Brain microvascular endothelial cell (primary cell): ENCODE measurements at regions not wholly inside any gene's neighbourhood (a gene's known extent, or its start where the extent isn't known, plus 50 kb on each side); places are given as distances from the start of the nearest gene placed in this dataset.

Experiments
- DNase-seq: peaks from one replicate; pipeline ENCODE4 v3.0.0-alpha.2; 2020
- H3K27ac ChIP-seq: fragments of 250-450 bp; sonication (Bioruptor Pico); 2 replicates; pipeline ENCODE4 v1.5.1; 2020; ENCODE audit warnings: mild to moderate bottlenecking, moderate library complexity
- H3K27me3 ChIP-seq: fragments of 250-450 bp; sonication (Bioruptor Pico); replicated peaks from 2 replicates; pipeline ENCODE4 v1.5.1; 2020; ENCODE audit warnings: mild to moderate bottlenecking
- H3K36me3 ChIP-seq: fragments of 250-450 bp; sonication (Bioruptor Pico); replicated peaks from 2 replicates; pipeline ENCODE4 v1.5.1; 2020; ENCODE audit warnings: mild to moderate bottlenecking
- H3K4me3 ChIP-seq: 2 replicates; pipeline ENCODE4 v1.5.1; 2011; ENCODE audit warnings: low read depth, mild to moderate bottlenecking, control low read depth, low read length, moderate library complexity
- CTCF ChIP-seq: IDR thresholded peaks from 2 replicates; pipeline ENCODE4 v1.5.1; 2011; ENCODE audit warnings: low read depth, mild to moderate bottlenecking, moderate library complexity, low read length, control low read depth, inconsistent platforms; ENCODE audit errors: missing control alignments
- in situ Hi-C: cut with HindIII; loops from 2 replicates; pipeline ENCODE4 v1.10.0; 2017; ENCODE audit warnings: low sequenced_read_pairs, low pct_ligation_motif_present

DNA sequence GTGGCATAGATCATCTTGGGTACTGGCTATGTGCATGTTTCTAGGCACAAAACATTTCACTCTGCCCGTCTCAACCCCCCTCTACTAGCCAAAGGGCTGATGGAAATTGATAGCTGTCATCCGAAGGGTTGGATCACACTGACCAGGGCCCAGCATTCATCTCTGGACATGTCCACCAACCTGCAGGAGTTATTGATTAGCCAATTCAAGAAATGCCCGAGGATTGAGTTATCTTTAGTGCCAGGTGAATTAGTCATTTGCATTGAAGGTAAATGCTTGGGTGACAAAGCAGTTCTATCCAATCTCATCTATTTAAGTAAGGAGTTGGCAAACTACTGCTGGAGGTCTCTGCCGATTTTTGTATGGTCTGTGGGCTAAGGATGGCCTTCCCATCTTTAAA is 80.1 kb downstream of the CD164 start:
- TF ChIP-seq CTCF = no peak
- H3K27ac ChIP-seq = no peak overlapping the region
- no peak for DNase-seq
- in situ Hi-C loops = no loop called here
- no peaks in the 10 kb centered on the region for H3K36me3 ChIP-seq
- no peaks in the 10 kb centered on the region for H3K27me3 ChIP-seq
- H3K4me3 ChIP-seq = no peak overlapping the region

DNA sequence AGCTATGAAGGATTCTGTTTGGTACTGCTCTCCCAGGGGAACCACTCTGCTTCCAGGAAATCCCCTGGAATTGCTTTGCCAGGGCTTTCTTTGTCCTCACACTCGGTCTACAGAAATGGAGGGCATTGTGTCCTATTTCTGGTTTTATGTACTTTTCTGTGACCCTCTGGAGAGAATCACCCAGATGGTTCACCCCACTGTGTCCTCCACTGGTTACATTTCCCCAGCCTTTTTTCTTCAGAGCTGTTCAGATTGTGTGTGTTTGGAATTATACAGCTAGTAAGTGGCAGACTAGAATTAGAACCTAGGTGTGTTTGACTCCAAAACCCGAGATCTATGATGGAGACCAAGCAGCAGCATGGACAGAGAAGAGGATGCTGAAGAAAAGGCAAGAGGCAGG is 80.8 kb downstream of the CD164 start:
- Histone ChIP-seq H3K4me3 (no peak overlapping the region), H3K27ac (no peak overlapping the region), H3K36me3 (no peaks in the 10 kb centered on the region), H3K27me3 (no peaks in the 10 kb centered on the region)
- DNase-seq = no peak
- in situ Hi-C loops = no loop called here
- no peak for TF ChIP-seq CTCF

DNA sequence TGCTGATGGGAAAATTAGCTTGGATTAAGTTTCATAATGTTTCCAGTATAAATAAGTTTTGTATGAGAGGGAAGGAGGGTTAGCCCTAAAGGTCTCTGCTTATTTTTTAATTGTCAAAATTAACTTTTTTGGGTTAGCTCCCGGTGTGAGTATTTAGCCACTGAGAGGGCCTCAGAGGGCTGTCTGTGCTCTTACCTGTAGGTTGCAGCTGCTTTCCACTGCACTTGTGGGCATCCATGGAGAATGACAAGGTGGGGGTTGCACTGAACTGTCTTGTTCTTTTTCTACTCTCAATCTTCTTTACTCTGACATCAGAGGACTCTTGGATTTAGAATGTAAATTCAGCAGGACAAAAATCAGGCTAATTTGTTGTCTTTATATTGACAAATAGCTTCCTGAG is 81.4 kb downstream of the CD164 start:
- Histone ChIP-seq H3K4me3 (no peak overlapping the region), H3K36me3 (no peaks in the 10 kb centered on the region), H3K27ac (no peak overlapping the region), H3K27me3 (no peaks in the 10 kb centered on the region)
- TF ChIP-seq CTCF = no peak
- in situ Hi-C loops = no loop called here
- DNase-seq = no peak

GRCh38 chr6:109299776-109300564 is 82.3 kb downstream of the CD164 start:
- Histone ChIP-seq H3K27ac (no peak overlapping the region), H3K36me3 (no peaks in the 10 kb centered on the region), H3K27me3 (no peaks in the 10 kb centered on the region), H3K4me3 (no peak overlapping the region)
- no peak for DNase-seq
- in situ Hi-C loops = no loop called here
- TF ChIP-seq CTCF = no peak

DNA sequence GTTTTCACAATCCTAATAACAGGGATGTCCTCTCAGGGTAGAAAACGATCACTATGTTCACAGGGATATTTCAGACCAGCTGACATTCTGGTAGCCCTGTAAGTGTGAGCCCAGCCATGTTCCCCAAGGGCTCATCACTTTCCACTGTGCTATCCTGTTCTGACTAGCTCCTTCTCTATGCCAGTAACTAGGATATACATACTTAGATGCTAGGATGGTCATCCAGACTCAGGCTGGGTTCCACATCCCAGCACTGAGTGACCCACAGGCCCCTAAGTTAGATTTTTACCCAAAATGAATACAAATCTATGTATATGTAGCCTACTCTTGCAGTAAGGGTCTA is 83.0 kb downstream of the CD164 start:
- no peak for DNase-seq
- in situ Hi-C loops = no loop called here
- H3K36me3 ChIP-seq = no peaks in the 10 kb centered on the region
- H3K27ac ChIP-seq = no peak overlapping the region
- no peaks in the 10 kb centered on the region for H3K27me3 ChIP-seq
- H3K4me3 ChIP-seq = no peak overlapping the region
- TF ChIP-seq CTCF = no peak
